Mucosa of descending colon (tissue), 3 donors: ENCODE measurements at regions not wholly inside any gene's neighbourhood (a gene's known extent, or its start where the extent isn't known, plus 50 kb on each side); places are given as distances from the start of the nearest gene placed in this dataset.
"Not testable (repeated sequence)": the region's sequence is repeated elsewhere in the genome, so short reads cannot be mapped to it uniquely, and the experiment has no call there.

ENCODE experiments used
- ATAC-seq: fragments of 200-7000 bp; cut with Tn5 transposase; one replicate; pipeline ENCODE4 v1.9.1; 2020; ENCODE audit warnings: mild to moderate bottlenecking, moderate library complexity
- DNase-seq, 3 donors: peaks; one replicate each; pipeline ENCODE4 v3.0.0-alpha.2; 2020
- H3K36me3 ChIP-seq: fragments of 200-600 bp; one replicate; pipeline ENCODE4 v1.8.0; 2021; ENCODE audit warnings: low read depth, mild to moderate bottlenecking
- H3K4me1 ChIP-seq: fragments of 200-600 bp; one replicate; pipeline ENCODE4 v1.8.0; 2021; ENCODE audit warnings: low read depth, mild to moderate bottlenecking
- H3K4me3 ChIP-seq: fragments of 200-600 bp; one replicate; pipeline ENCODE4 v1.8.0; 2021; ENCODE audit warnings: mild to moderate bottlenecking
- H3K9me3 ChIP-seq: fragments of 200-600 bp; one replicate; pipeline ENCODE4 v1.8.0; 2021; ENCODE audit warnings: mild to moderate bottlenecking
- intact Hi-C, 2 donors: fragments of 100-400 bp; cut with DNase I in 1 of 2; cut with micrococcal nuclease in 1 of 2; formaldehyde crosslinking; loops; one replicate each; pipeline versions ENCODE4 v1.11.0 to v1.11.1; 2022; cut with DNase I, micrococcal nuclease
- TF ChIP-seq, protein P1 (sequence below): fragments of 200-600 bp; IDR thresholded peaks from one replicate; pipeline ENCODE4 v1.8.0; 2022; ENCODE audit warnings: antibody characterized with exemption, mild to moderate bottlenecking
- donor health status: DM: no; HTN: no; CAD: no; lungs with moderate emphysema.
- donor health status: DM: no; HTN: no; CAD: no.
- donor health status: DM: no; HTN: yes; CAD: no.

GRCh38 chr5:57937501-57938173 is 455.0 kb upstream of the ACTBL2 start:
- intact Hi-C loops, result no loop called here
- ATAC-seq, result no peak

DNA sequence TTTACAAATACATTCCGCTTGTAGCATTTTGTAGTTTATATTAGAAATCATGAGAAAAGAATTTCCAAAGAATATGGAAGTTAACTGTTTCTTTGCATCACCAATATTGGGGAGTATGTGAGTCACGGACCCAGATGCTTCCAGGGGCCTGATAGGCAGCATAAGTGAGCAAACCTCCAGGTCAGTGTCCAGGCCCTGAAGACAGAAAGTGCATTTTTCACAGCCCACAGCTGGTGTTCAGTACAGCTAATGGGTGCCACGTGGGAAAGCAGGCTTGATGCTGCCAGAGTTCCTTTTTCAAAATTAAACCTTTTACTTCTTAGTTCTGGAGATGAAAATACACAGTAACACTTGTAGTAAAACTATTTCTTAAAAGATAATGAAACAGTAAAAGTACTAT is 454.4 kb upstream of the ACTBL2 start:
- Histone ChIP-seq H3K4me3 (no peak overlapping the region), H3K9me3 (no peaks in the 10 kb centered on the region), H3K36me3 (no peaks in the 10 kb centered on the region), H3K4me1 (no peaks in the 10 kb centered on the region)
- no peak for ATAC-seq
- no peak for DNase-seq
- TF ChIP-seq, protein P1, sequence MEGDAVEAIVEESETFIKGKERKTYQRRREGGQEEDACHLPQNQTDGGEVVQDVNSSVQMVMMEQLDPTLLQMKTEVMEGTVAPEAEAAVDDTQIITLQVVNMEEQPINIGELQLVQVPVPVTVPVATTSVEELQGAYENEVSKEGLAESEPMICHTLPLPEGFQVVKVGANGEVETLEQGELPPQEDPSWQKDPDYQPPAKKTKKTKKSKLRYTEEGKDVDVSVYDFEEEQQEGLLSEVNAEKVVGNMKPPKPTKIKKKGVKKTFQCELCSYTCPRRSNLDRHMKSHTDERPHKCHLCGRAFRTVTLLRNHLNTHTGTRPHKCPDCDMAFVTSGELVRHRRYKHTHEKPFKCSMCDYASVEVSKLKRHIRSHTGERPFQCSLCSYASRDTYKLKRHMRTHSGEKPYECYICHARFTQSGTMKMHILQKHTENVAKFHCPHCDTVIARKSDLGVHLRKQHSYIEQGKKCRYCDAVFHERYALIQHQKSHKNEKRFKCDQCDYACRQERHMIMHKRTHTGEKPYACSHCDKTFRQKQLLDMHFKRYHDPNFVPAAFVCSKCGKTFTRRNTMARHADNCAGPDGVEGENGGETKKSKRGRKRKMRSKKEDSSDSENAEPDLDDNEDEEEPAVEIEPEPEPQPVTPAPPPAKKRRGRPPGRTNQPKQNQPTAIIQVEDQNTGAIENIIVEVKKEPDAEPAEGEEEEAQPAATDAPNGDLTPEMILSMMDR, result no peak
- intact Hi-C loops, result no loop called here

More at GRCh38 chr5:57937501-57938173, 455.0 kb upstream of the ACTBL2 start:
- Histone ChIP-seq H3K9me3 (no peaks in the 10 kb centered on the region), H3K4me1 (no peaks in the 10 kb centered on the region), H3K4me3 (no peak overlapping the region), H3K36me3 (no peaks in the 10 kb centered on the region)
- TF ChIP-seq, protein P1, result no peak
- no peak for DNase-seq

GRCh38 chr5:57932761-57933160 is 450.1 kb upstream of the ACTBL2 start:
- intact Hi-C loops, result no loop called here
- Histone ChIP-seq H3K36me3 (no peaks in the 10 kb centered on the region), H3K9me3 (no peaks in the 10 kb centered on the region), H3K4me3 (no peak overlapping the region), H3K4me1 (no peaks in the 10 kb centered on the region)
- TF ChIP-seq, protein P1, result no peak
- ATAC-seq (no peak), DNase-seq (no peak)

- H3K9me3 ChIP-seq, result no peaks in the 10 kb centered on the region
- ATAC-seq (no peak), DNase-seq (no peak)
- TF ChIP-seq, protein P1, result no peak
- intact Hi-C loops, result no loop called here
- H3K4me3 ChIP-seq, result no peak overlapping the region
- H3K36me3 ChIP-seq, result no peaks in the 10 kb centered on the region
- no peaks in the 10 kb centered on the region for H3K4me1 ChIP-seq
Observed at GRCh38 chr5:57931807-57932206, 449.2 kb upstream of the ACTBL2 start.

DNA sequence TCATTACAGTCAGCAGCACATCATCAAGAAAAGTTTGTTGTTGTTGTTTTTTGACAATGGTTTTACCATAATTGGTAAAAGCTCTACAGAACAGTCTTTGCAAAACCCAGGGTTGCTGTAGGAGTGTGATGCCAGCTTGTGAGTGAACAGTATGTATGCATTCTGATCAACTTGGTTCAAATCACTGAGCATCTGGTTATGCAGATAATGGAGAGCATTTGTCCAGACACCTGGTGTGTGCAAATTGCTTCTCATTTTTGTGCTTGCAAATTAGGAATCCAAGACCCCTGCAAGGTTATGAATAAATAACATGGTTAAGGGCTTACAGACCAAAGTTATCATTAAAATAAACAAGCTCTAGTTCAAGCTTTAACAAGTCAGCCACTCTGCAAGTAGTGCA is 448.7 kb upstream of the ACTBL2 start:
- Histone ChIP-seq H3K4me1 (no peaks in the 10 kb centered on the region), H3K9me3 (no peaks in the 10 kb centered on the region), H3K4me3 (no peak overlapping the region), H3K36me3 (no peaks in the 10 kb centered on the region)
- DNase-seq (no peak), ATAC-seq (no peak)
- TF ChIP-seq, protein P1, result no peak
- intact Hi-C loops, result no loop called here

DNA sequence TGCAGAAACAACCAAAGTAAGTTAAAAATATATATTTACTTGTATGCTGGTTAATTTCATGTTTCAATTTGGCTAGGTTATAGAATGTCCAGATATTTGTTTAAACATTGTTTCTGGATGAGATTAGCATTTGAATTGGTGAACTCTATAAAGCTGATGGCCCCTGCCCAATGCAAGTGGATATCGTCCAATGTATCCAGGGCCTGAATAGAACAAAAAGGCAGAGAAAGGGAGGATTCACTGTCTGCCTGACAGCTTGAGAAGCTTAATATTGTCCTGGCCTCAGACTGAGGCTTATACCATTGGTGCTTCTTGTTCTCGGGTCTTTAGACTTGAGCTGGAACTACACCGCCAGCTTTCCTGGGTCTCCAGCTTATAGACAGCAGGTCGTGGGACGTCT is 446.7 kb upstream of the ACTBL2 start:
- intact Hi-C loops, result no loop called here
- Histone ChIP-seq H3K4me3 (no peak overlapping the region), H3K4me1 (no peaks in the 10 kb centered on the region), H3K36me3 (no peaks in the 10 kb centered on the region), H3K9me3 (no peaks in the 10 kb centered on the region)
- no peak for ATAC-seq
- TF ChIP-seq, protein P1, result no peak
- no peak for DNase-seq

DNA sequence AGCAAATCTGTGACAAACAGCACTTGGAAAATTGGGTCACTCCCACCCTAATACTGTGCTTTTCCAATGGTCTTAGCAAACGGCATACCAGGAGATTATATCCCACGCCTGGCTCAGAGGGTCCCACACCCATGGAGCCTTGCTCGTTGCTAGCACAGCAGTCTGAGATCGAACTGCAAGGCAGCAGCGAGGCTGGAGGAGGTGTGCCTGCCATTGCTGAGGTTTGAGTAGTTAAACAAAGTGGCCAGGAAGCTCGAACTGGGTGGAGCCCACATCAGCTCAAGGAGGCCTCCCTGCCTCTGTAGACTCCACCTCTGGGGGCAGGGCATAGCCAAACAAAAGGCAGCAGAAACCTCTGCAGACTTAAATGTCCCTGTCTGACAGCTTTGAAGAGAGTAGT is 440.5 kb upstream of the ACTBL2 start:
- DNase-seq, H3K36me3 ChIP-seq, H3K4me3 ChIP-seq, ATAC-seq, H3K4me1 ChIP-seq, intact Hi-C loops, H3K9me3 ChIP-seq: not testable (repeated sequence)
